ENCODE measurements at regions not wholly inside any gene's neighbourhood (a gene's known extent, or its start where the extent isn't known, plus 50 kb on each side); places are given as distances from the start of the nearest gene placed in this dataset.

- no peak for TF ChIP-seq CTCF (conservative IDR thresholded peaks at IDR 0.05; ENCODE audit: low read depth, low read length)
- no peak overlapping the region for H3K4me3 ChIP-seq (ENCODE audit: low read depth, low read length)
- no peak for DNase-seq (ENCODE audit: low read depth)
Observed at GRCh38 chr1:5513846-5514526, 478.2 kb downstream of the NPHP4 start.

- DNase-seq (ENCODE audit: low read depth): no peak
- H3K4me3 ChIP-seq (ENCODE audit: low read depth, low read length): no peak overlapping the region
- TF ChIP-seq CTCF (conservative IDR thresholded peaks at IDR 0.05; ENCODE audit: low read depth, low read length): no peak
Observed at GRCh38 chr1:5513179-5513578, 479.0 kb downstream of the NPHP4 start.

GRCh38 chr1:5511381-5512097, 480.7 kb downstream of the NPHP4 start:
- no peak for TF ChIP-seq CTCF (conservative IDR thresholded peaks at IDR 0.05; ENCODE audit: low read depth, low read length)
- DNase-seq (ENCODE audit: low read depth): no peak
- H3K4me3 ChIP-seq (ENCODE audit: low read depth, low read length): no peak overlapping the region

GRCh38 chr1:5509664-5510452, 482.4 kb downstream of the NPHP4 start:
- TF ChIP-seq CTCF (conservative IDR thresholded peaks at IDR 0.05; ENCODE audit: low read depth, low read length): peak; percentile 93
- DNase-seq (ENCODE audit: low read depth): no peak
- H3K4me3 ChIP-seq (ENCODE audit: low read depth, low read length): no peak overlapping the region

GRCh38 chr1:5508669-5509330, 483.4 kb downstream of the NPHP4 start:
- no peak for DNase-seq (ENCODE audit: low read depth)
- TF ChIP-seq CTCF (conservative IDR thresholded peaks at IDR 0.05; ENCODE audit: low read depth, low read length): no peak
- H3K4me3 ChIP-seq (ENCODE audit: low read depth, low read length): no peak overlapping the region

- no peak for DNase-seq (ENCODE audit: low read depth)
- TF ChIP-seq CTCF (conservative IDR thresholded peaks at IDR 0.05; ENCODE audit: low read depth, low read length): no peak
- no peak overlapping the region for H3K4me3 ChIP-seq (ENCODE audit: low read depth, low read length)
Observed at GRCh38 chr1:5507340-5507739, 484.9 kb downstream of the NPHP4 start.

Data from epithelial cell of proximal tubule (primary cell).